ENCODE measurements at regions not wholly inside any gene's neighbourhood (a gene's known extent, or its start where the extent isn't known, plus 50 kb on each side); places are given as distances from the start of the nearest gene placed in this dataset.

DNA sequence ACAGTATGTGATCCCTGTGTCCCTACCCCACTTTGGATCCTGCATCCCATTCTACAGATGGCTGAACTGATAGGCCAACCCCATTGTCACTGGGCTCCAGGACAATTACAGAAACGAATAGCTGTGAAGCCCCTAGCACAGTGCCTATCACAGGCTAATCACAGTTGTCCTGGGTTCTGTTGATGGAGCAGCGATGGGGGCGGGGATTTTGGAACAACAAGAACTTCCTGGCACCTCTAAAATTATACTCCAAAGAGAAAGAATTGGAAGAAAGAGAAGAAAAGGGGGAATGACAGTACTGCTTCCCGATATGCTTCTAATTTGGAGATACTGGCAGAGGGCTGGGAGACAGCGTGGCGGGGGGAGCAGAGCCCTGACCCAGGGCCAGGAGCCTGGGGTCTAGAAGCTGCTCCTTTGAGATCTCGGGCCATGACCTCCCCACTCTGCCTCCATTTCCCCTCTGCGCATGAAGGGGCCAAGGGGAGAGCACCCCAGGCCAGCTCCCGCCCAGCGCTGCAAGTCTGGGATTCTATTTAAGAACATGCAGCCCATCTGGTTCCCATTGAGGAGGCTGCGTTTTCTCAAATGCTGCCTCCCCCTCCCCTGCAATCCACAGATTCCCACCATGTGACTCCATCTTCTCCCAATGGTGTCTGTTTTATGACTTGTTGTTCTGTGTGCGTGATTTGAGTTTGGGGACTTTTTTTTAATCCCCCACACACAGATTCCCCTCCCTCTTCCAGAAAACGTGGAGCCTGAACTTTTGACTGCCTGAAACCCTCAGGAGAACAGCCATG lies 202.7 kb downstream of the CYP26B1 start:
- H3K27me3 ChIP-seq (replicated peaks in 1 of 2; ENCODE audit: control insufficient read depth in 2 of 2, insufficient read depth in 2 of 2, low read length in 1 of 2), result no peaks in the 10 kb centered on the region; a peak in 2 of 4 replicates
- H3K4me3 ChIP-seq, result no peak overlapping the region
- CTCF ChIA-PET, result no interaction called here
- no peak overlapping the region for H3K4me2 ChIP-seq (ENCODE audit: control insufficient read depth, insufficient read depth)
- H3K9ac ChIP-seq (ENCODE audit: control insufficient read depth, insufficient read depth, low read length), result no peak overlapping the region
- FAIRE-seq (no peak), DNase-seq (ENCODE audit: low read depth, low spot score) (no peak), ATAC-seq (no peak)
- POLR2A ChIA-PET, result no interaction called here
- H3K9me3 ChIP-seq (replicated peaks; ENCODE audit: control insufficient read depth, insufficient read depth, low read length), result no peaks in the 10 kb centered on the region
- WGBS (ENCODE audit: insufficient coverage, insufficient replicate concordance, low lambda C conversion rate, missing lambda C conversion rate), result 41% methylated on average over 13 of the region's 13 CpGs
- in situ Hi-C loops (cut with MboI), result no loop called here
- H3K4me1 ChIP-seq (ENCODE audit: control insufficient read depth, insufficient read depth, low read length), result no peaks in the 10 kb centered on the region
- no peaks in the 10 kb centered on the region for H3K79me2 ChIP-seq (ENCODE audit: control insufficient read depth, insufficient read depth, low read length)
- TF ChIP-seq POLR2AphosphoS2 (IDR thresholded peaks at IDR 0.05; ENCODE audit: low read depth, low read length), result no peak
- no peak for TF ChIP-seq KDM1A (IDR thresholded peaks at IDR 0.05; ENCODE audit: borderline replicate concordance)
- SMC1A ChIA-PET (ENCODE audit: uncharacterized antibody, unreplicated experiment), result no interaction called here
- H3K27ac ChIP-seq (ENCODE audit: control insufficient read depth, insufficient read depth), result no peak overlapping the region
- intact Hi-C loops (cut with micrococcal nuclease; ENCODE audit: unreplicated experiment), result no loop called here
- no TSS peak for BruUV-seq (replicated peaks)
- RAD21 ChIA-PET (ENCODE audit: unreplicated experiment), result no interaction called here
- no peak overlapping the region for H2AFZ ChIP-seq (ENCODE audit: control insufficient read depth, low read depth, low read length)
- H3K36me3 ChIP-seq (ENCODE audit: control insufficient read depth in 2 of 2, insufficient read depth in 2 of 2, low read length in 1 of 2), result no peaks in the 10 kb centered on the region
- no peaks in the 10 kb centered on the region for H4K20me1 ChIP-seq (ENCODE audit: control insufficient read depth, insufficient read depth)

DNA sequence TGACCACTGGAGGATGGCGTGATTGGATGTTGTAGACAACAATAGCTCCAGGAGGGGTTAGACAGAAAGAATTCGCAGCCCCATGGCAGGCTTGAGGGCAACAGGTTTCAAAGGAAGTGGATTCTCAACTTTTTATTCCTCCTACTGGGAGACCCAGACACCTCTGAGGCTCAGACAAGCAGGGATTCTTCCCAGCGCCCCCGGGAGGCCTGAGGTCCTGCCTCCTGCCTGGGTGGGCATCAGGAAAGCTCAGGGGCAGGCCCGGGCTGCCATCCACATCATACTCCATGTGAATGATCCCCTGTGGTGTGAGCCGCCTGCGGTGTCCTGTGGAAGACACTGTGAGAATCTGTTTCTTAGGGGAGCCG lies 203.5 kb downstream of the CYP26B1 start:
- ChIA-PET SMC1A (ENCODE audit: uncharacterized antibody, unreplicated experiment) (no interaction called here), CTCF (interaction anchor here (0.6 kb wide), 1 partner anchor 916 kb away, joined by 3 read pairs; no protein-coding TSS in a partner anchor), RAD21 (ENCODE audit: unreplicated experiment) (no interaction called here), POLR2A (no interaction called here)
- ATAC-seq, result no peak
- Histone ChIP-seq H2AFZ (ENCODE audit: control insufficient read depth, low read depth, low read length) (no peak overlapping the region), H3K4me2 (ENCODE audit: control insufficient read depth, insufficient read depth) (no peak overlapping the region), H4K20me1 (ENCODE audit: control insufficient read depth, insufficient read depth) (no peaks in the 10 kb centered on the region), H3K4me3 (no peak overlapping the region), H3K79me2 (ENCODE audit: control insufficient read depth, insufficient read depth, low read length) (no peaks in the 10 kb centered on the region), H3K4me1 (ENCODE audit: control insufficient read depth, insufficient read depth, low read length) (no peaks in the 10 kb centered on the region), H3K9ac (ENCODE audit: control insufficient read depth, insufficient read depth, low read length) (no peak overlapping the region), H3K9me3 (replicated peaks; ENCODE audit: control insufficient read depth, insufficient read depth, low read length) (no peaks in the 10 kb centered on the region), H3K27me3 (replicated peaks in 1 of 2; ENCODE audit: control insufficient read depth in 2 of 2, insufficient read depth in 2 of 2, low read length in 1 of 2) (no peaks in the 10 kb centered on the region; a peak in 2 of 4 replicates), H3K36me3 (ENCODE audit: control insufficient read depth in 2 of 2, insufficient read depth in 2 of 2, low read length in 1 of 2) (no peaks in the 10 kb centered on the region), H3K27ac (ENCODE audit: control insufficient read depth, insufficient read depth) (no peak overlapping the region)
- 37% methylated on average over 8 of the region's 8 CpGs for WGBS (ENCODE audit: insufficient coverage, insufficient replicate concordance, low lambda C conversion rate, missing lambda C conversion rate)
- no TSS peak for BruUV-seq (replicated peaks)
- no peak for FAIRE-seq
- intact Hi-C loops (cut with micrococcal nuclease; ENCODE audit: unreplicated experiment), result no loop called here
- DNase-seq (ENCODE audit: low read depth, low spot score), result no peak
- in situ Hi-C loops (cut with MboI), result no loop called here
- TF ChIP-seq, protein P1, sequence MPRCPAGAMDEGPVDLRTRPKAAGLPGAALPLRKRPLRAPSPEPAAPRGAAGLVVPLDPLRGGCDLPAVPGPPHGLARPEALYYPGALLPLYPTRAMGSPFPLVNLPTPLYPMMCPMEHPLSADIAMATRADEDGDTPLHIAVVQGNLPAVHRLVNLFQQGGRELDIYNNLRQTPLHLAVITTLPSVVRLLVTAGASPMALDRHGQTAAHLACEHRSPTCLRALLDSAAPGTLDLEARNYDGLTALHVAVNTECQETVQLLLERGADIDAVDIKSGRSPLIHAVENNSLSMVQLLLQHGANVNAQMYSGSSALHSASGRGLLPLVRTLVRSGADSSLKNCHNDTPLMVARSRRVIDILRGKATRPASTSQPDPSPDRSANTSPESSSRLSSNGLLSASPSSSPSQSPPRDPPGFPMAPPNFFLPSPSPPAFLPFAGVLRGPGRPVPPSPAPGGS (IDR thresholded peaks at IDR 0.05; ENCODE audit: borderline replicate concordance, insufficient read depth, low read depth, low read length, poor library complexity, severe bottlenecking), result no peak
- no peak for TF ChIP-seq BCL11A (IDR thresholded peaks at IDR 0.05; ENCODE audit: low read depth, low read length)
- TF ChIP-seq JUND (IDR thresholded peaks at IDR 0.05; ENCODE audit: low read depth, low read length), result no peak
- TF ChIP-seq SP1 (IDR thresholded peaks at IDR 0.05; ENCODE audit: low read depth, low read length), result no peak
- TF ChIP-seq ZNF274 (IDR thresholded peaks at IDR 0.05; ENCODE audit: insufficient read depth, insufficient read length), result no peak
- TF ChIP-seq NFYA (IDR thresholded peaks at IDR 0.05; ENCODE audit: borderline replicate concordance, low read depth, low read length), result no peak
- TF ChIP-seq, protein P2, sequence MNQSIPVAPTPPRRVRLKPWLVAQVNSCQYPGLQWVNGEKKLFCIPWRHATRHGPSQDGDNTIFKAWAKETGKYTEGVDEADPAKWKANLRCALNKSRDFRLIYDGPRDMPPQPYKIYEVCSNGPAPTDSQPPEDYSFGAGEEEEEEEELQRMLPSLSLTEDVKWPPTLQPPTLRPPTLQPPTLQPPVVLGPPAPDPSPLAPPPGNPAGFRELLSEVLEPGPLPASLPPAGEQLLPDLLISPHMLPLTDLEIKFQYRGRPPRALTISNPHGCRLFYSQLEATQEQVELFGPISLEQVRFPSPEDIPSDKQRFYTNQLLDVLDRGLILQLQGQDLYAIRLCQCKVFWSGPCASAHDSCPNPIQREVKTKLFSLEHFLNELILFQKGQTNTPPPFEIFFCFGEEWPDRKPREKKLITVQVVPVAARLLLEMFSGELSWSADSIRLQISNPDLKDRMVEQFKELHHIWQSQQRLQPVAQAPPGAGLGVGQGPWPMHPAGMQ (IDR thresholded peaks at IDR 0.05; ENCODE audit: borderline replicate concordance), result no peak
- TF ChIP-seq, protein P3, sequence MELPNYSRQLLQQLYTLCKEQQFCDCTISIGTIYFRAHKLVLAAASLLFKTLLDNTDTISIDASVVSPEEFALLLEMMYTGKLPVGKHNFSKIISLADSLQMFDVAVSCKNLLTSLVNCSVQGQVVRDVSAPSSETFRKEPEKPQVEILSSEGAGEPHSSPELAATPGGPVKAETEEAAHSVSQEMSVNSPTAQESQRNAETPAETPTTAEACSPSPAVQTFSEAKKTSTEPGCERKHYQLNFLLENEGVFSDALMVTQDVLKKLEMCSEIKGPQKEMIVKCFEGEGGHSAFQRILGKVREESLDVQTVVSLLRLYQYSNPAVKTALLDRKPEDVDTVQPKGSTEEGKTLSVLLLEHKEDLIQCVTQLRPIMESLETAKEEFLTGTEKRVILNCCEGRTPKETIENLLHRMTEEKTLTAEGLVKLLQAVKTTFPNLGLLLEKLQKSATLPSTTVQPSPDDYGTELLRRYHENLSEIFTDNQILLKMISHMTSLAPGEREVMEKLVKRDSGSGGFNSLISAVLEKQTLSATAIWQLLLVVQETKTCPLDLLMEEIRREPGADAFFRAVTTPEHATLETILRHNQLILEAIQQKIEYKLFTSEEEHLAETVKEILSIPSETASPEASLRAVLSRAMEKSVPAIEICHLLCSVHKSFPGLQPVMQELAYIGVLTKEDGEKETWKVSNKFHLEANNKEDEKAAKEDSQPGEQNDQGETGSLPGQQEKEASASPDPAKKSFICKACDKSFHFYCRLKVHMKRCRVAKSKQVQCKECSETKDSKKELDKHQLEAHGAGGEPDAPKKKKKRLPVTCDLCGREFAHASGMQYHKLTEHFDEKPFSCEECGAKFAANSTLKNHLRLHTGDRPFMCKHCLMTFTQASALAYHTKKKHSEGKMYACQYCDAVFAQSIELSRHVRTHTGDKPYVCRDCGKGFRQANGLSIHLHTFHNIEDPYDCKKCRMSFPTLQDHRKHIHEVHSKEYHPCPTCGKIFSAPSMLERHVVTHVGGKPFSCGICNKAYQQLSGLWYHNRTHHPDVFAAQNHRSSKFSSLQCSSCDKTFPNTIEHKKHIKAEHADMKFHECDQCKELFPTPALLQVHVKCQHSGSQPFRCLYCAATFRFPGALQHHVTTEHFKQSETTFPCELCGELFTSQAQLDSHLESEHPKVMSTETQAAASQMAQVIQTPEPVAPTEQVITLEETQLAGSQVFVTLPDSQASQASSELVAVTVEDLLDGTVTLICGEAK (IDR thresholded peaks at IDR 0.05; ENCODE audit: borderline replicate concordance), result no peak

Measured in GM12878 (cell line).